Fibroblast of upper back skin (primary cell): ENCODE measurements at regions not wholly inside any gene's neighbourhood (a gene's known extent, or its start where the extent isn't known, plus 50 kb on each side); places are given as distances from the start of the nearest gene placed in this dataset.
"Not testable (repeated sequence)": the region's sequence is repeated elsewhere in the genome, so short reads cannot be mapped to it uniquely, and the experiment has no call there.

Source experiments
- DNase-seq: peaks from one replicate; pipeline ENCODE4 v3.0.0-alpha.2; 2013

GRCh38 chr1:157287462-157287861, 149.3 kb upstream of the ETV3 start:
- DNase-seq: no peak

DNA sequence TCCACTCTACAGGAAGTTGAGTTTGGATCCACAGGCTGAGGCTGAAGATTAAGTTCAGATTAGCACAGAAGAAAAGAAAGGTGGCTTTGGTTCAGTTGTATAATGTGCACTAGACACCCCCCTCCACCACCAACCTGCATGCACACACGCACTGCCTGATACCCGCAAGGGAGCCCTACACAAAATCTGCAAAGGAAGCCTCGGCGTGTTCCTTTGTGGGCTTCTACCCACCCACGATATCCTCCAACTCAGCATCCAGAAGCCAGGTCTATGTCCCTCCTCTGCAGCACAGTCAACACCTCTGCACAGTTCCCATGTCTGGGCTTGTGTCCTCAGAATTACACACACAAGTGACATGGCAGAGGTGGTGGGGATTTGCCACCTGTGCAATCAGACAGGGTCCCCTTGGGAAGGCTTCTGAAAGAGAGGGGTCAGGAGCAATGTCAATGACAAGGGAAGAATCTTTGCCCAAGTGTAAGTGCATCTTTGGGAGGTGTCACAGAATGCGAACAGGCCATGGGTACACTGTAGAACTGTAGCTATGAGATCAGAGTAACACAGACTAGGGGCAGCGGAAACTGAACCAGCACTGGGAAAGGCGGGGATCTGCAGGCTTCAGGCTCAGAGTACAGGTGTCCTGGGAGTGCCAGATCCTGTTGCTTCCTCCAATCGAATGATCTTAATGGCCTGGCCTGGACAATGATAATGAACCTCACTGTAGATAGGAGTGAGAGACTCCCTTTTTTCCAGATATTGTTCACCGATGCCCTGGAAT, 148.6 kb upstream of the ETV3 start:
- no peak for DNase-seq

DNA sequence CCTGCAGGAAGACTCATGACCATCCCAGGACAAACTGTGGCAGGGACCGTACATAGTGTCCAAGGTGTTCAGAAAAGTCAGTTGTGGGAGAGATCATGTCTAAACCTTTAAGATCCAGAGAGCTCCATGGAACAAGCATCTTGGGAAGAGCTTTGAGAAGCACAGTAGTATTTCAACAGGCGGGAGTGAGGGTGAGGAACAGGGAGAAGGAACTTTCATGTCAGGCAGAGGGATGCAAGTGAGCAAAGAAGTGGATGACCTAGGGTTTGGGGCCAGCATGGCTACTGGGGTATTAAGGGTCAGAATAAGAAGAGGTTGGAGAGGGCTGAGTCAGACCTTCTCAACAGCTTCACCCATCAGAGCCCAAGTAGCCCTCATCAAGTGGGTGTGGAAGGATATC, 147.9 kb upstream of the ETV3 start:
- DNase-seq: no peak

GRCh38 chr1:157284451-157284850, 146.3 kb upstream of the ETV3 start:
- no peak for DNase-seq

- no peak for DNase-seq
Measured at GRCh38 chr1:157279802-157280140, 141.6 kb upstream of the ETV3 start.

DNA sequence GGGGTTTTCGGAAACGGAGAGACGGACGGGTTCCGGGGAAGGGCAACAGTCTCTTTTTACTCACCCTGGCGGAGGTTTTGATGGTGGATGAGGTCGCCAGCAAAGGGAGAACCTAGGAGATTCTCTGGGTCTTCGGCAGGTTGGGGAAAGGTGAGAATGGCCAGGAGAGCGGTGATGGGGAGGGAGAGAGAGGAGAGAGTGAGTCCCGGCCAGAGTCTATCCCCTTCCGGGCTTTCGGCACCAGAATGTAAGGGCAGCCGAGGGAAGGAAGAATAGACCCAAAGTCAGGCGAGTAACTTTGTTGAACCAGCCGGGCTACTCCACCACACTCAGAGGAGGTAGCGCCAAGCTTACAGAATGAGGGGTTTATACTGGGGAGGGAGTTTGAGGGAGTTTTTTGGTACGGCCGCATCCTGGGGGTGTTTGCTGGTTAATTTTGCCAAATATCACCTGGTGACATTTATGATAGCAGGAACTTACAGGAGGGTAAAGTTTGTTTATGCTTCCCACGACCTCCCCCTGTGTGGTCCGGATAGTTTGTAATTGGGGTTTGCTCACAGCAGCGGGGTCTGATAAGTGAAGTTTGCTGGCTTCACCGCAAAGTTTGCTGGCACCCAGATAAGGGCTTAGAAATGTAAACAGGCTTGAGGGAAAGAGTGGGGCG, 141.1 kb upstream of the ETV3 start:
- DNase-seq: no peak

DNA sequence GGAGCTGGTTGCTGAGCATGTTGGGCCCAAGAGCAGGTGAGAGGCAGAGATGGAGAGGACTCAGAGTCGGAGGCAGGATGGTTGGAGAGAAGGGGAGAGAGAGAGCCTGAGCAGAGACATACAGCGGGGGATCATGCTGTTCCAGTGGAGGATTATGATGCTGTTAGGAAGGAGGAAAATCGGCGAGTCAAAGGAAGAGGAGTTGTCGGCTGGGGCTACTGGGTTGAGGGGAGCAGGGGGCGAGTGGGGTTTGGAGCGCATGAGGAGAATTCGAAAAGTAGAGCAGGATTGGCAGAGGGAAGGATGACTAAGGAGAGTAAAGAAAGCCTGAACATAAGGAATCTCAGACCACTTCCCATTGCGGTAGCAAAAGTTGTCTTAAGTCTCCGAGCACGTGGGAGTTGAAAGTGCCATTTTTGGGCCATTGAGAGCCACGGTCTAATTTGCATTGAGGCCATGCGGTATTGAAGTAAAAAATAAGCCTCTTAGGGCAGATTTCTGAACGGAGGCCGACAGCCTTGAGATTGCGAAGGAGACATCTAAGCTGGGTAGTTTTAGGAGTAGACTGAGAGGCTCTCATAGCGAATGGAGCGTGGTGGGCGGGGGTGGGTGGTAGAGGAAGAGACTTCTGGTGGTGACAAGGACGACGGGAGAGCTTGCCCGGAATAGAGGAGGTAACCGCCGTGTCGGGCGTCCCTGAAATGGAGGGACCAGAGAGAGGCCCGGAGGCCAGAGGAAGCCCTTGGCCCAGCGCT, 140.4 kb upstream of the ETV3 start:
- DNase-seq: no peak

DNA sequence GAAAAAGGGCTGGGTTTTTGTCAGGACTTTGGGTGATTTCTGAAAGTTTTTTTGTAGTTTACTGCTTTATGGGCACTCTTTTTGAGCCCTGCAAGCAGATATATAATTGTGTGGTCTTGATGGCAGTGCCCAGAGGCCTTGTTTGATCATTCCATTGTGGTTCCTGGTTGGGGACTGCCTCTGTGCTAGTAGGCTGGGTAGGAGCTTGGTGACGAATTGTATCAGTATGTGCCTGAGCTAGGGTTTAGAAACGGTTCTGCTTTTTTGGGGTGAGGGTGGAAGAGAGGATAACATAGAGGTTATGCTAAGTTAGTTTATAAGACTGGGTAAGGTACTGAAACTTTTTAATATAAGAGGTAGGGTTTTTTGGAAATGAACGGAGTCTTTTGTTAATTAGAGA, 139.7 kb upstream of the ETV3 start:
- DNase-seq: no peak

- no peak for DNase-seq
Measured at GRCh38 chr1:157277281-157277680, 139.1 kb upstream of the ETV3 start.

DNA sequence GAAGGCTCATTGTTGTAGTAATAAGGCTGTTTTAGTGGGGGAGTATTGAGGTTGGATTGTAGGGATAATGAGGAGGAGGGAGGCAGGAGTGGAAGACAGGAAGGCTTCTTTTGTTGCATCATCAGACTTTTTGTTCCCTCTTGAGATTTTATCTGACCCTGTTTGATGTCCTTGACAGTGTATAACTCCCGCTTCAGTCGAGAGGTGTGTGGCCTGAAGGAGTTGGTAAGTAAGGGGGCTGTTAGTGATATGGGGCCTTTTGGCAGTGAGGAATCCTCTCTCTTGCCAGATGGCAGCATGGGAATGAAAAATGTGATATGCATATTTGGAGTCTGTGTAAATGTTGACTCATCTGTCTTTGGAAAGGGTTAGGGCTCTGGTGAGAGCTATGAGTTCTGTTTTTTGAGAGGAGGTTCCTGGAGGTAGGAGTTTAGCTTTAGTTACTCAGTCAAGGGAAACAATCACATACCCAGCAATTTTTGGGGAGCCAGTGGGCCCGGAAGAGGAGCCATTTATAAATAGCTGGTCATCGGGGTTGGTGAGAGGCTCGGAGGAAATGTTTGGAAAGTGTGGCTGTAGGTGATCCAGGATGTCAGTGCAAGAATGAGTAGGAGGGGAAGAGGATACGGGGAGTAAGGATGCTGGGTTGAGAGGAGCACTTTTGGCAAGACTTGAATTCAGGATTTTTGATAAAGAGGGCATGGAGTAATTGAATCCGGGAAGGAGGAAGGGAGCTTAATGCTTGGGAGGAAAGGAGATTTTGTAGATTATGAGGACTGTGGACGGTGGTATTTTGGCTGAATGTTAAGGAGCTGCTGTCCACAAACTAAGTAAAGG, 136.7 kb upstream of the ETV3 start:
- DNase-seq: peak; percentile 78

- DNase-seq: no peak
Measured at GRCh38 chr1:157272729-157273524, 134.7 kb upstream of the ETV3 start.

DNA sequence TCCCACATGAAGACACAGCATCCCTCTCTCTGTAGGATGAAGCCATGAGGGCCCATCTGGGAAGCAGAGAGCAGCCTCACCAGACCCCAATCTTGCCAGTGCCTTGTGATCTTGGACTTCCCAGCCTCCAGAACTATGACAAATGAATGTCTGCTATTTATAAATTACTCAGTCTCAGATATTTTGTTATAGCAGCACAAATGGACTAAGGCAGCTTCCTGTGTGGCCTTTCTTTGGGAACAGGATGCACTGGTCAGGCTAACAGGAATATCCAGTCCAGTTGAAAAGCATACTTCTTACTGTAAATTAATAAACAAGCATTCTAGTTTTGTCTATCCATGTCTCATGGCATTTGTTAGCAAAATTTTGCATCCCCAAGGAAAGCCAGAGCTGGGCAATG, 134.1 kb upstream of the ETV3 start:
- no peak for DNase-seq

GRCh38 chr1:157270705-157271274, 132.6 kb upstream of the ETV3 start:
- no peak for DNase-seq

GRCh38 chr1:157269656-157270375, 131.6 kb upstream of the ETV3 start:
- no peak for DNase-seq

GRCh38 chr1:157262891-157263290, 124.7 kb upstream of the ETV3 start:
- DNase-seq: no peak

DNA sequence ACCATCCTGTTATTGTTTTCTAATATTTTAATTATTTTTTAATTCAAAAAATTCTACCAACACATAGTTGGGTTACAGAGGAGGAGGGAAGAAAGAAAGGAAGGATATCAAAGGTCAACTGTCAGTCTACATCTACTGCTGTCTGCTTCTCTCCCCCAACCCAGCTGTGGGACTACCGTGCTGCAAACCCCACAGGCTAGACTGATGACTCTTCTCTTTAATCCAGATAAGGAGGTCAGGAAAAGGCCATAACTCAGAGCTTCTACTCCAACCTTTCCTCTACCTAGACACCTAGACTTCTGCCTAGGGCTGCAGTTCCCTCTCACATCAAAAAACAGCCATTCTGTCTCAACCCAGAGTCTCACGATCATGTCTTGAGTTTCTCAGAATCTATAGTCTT, 124.2 kb upstream of the ETV3 start:
- no peak for DNase-seq

GRCh38 chr1:157255891-157256290, 117.7 kb upstream of the ETV3 start:
- DNase-seq: not testable (repeated sequence)

- DNase-seq: not testable (repeated sequence)
Measured at GRCh38 chr1:157254183-157254582, 116.0 kb upstream of the ETV3 start.

DNA sequence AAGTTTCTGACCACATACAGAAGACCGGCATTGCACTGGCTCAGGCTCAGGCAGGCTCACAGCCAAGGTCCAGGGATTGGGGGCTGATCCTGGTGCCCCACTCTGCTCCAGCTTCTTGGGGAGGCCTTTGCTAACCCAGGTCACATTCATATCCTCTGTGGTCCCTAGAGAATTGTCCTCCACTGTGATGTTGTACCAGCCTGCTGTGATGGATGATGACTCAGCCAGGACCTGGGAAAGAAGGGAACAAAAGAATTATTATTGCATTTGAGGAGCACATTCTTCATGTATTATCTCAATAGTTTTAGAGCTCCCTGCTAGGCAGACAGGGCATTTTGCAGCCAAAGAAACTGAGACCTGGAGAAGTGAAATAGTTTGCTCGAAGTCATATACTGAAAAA, 114.3 kb upstream of the ETV3 start:
- peak; percentile 12 for DNase-seq

DNA sequence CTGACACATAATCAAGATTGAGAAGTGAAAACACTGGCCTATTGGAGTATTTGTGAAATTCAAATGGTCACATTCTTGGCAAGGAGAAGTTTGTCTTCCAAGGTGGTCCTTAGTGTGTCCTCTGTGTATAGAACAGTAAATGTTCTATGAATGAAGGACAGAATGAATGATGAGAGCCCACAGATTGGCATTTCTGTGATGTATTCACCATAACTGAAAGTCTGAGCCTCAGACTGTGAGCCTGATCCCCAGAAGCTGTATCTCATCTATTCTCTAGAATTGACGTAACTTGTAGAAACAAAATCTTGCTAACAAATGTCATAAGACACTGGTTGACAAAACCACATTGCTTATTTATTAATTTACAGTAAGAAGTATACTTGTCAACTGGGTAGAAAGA, 111.5 kb upstream of the ETV3 start:
- DNase-seq: no peak

GRCh38 chr1:157249326-157249725, 111.1 kb upstream of the ETV3 start:
- no peak for DNase-seq
